H1 (cell line): ENCODE measurements at regions not wholly inside any gene's neighbourhood (a gene's known extent, or its start where the extent isn't known, plus 50 kb on each side); places are given as distances from the start of the nearest gene placed in this dataset.

Source experiments
- CTCF ChIA-PET: fragments of 300-600 bp; sonication (Branson Sonifier 250); formaldehyde crosslinking; loops from one replicate; lab custom pipeline; 2021; ENCODE audit not compliant: partially characterized antibody; lab: Charles Lee
- POLR2A ChIA-PET: fragments of 300-600 bp; sonication (Branson Sonifier 250); formaldehyde crosslinking; loops from one replicate; lab custom pipeline; 2021; ENCODE audit warnings: inconsistent platforms; ENCODE audit not compliant: partially characterized antibody; lab: Charles Lee
- DNase-seq, 2 experiments: peaks; one replicate each; pipeline versions ENCODE4 v3.0.0 to v3.0.0-alpha.2; 2010 to 2022; ENCODE audit warnings: low spot score in 2 of 2, low read depth in 1 of 2, mixed read lengths in 1 of 2
- FAIRE-seq: peaks from 2 replicates; lab custom pipeline; 2011; peaks lifted over from hg19 to GRCh38; lab: Jason Lieb, UNC
- H2AFZ ChIP-seq: 2 replicates; pipeline ENCODE4 v1.8.1; 2012; ENCODE audit warnings: low read length, inconsistent platforms
- H2AK5ac ChIP-seq: 2 replicates; pipeline ENCODE4 v1.6.1; 2013; ENCODE audit warnings: low read depth, low read length
- H2BK120ac ChIP-seq: replicated peaks from 2 replicates; pipeline ENCODE3; 2013; ENCODE audit warnings: low read depth, low read length, inconsistent platforms
- H2BK12ac ChIP-seq: 2 replicates; pipeline ENCODE4 v1.6.1; 2013; ENCODE audit warnings: low read depth, low read length
- H2BK15ac ChIP-seq: 2 replicates; pipeline ENCODE4 v1.6.1; 2013; ENCODE audit warnings: low read length
- H2BK20ac ChIP-seq: 2 replicates; pipeline ENCODE4 v1.6.1; 2013; ENCODE audit warnings: low read length
- H2BK5ac ChIP-seq: 2 replicates; pipeline ENCODE4 v1.6.1; 2013; ENCODE audit warnings: low read depth, low read length
- H3K14ac ChIP-seq: 2 replicates; pipeline ENCODE4 v1.6.1; 2013; ENCODE audit warnings: inconsistent platforms; ENCODE audit not compliant: insufficient read length
- H3K18ac ChIP-seq: 2 replicates; pipeline ENCODE4 v1.6.1; 2013; ENCODE audit warnings: low read length; ENCODE audit errors: extremely low read depth
- H3K23ac ChIP-seq: 2 replicates; pipeline ENCODE4 v1.6.1; 2013; ENCODE audit warnings: inconsistent platforms; ENCODE audit not compliant: insufficient read length
- H3K23me2 ChIP-seq: 2 replicates; pipeline ENCODE4 v1.6.1; 2013; ENCODE audit warnings: low read depth, low read length
- H3K27ac ChIP-seq: 2 replicates; pipeline ENCODE4 v1.6.1; 2011; ENCODE audit warnings: low read depth, low read length, inconsistent platforms
- H3K27me3 ChIP-seq, 4 experiments: replicated peaks in 1 of 4; 1 replicate in 1 of 4; 2 replicates in 3 of 4; pipeline versions ENCODE4 v1.6.1 to v1.8.1; 2011 to 2013; ENCODE audit warnings: low read length in 3 of 4, mild to moderate bottlenecking in 3 of 4, inconsistent platforms in 2 of 4, mixed read lengths in 2 of 4, moderate library complexity in 1 of 4; ENCODE audit not compliant: control insufficient read depth in 3 of 4, insufficient read depth in 3 of 4; ENCODE audit errors: extremely low read depth in 1 of 4
- H3K36me3 ChIP-seq, 4 experiments: 2 replicates each; pipeline versions ENCODE4 v1.6.1 to v1.8.1; 2011 to 2013; ENCODE audit warnings: mild to moderate bottlenecking in 4 of 4, low read length in 3 of 4, moderate library complexity in 2 of 4, control low read depth in 1 of 4, inconsistent platforms in 1 of 4; ENCODE audit not compliant: insufficient read depth in 4 of 4, control insufficient read depth in 2 of 4
- H3K4ac ChIP-seq: replicated peaks from 2 replicates; pipeline ENCODE3; 2013; ENCODE audit warnings: low read length, low read depth, mixed read lengths, inconsistent platforms; ENCODE audit not compliant: insufficient read length
- H3K4me1 ChIP-seq, 4 experiments: replicated peaks in 1 of 4; 1 replicate in 1 of 4; 2 replicates in 3 of 4; pipeline versions ENCODE4 v1.6.1 to v1.8.1; 2011 to 2013; ENCODE audit warnings: low read length in 3 of 4, inconsistent platforms in 2 of 4, mixed read lengths in 1 of 4; ENCODE audit not compliant: insufficient read depth in 4 of 4, control insufficient read depth in 3 of 4
- H3K4me2 ChIP-seq, 2 experiments: 2 replicates each; pipeline versions ENCODE4 v1.6.1 to v1.8.1; 2011 to 2013; ENCODE audit warnings: low read depth in 2 of 2, low read length in 2 of 2, control low read depth in 1 of 2, inconsistent platforms in 1 of 2, mild to moderate bottlenecking in 1 of 2; ENCODE audit not compliant: insufficient read depth in 1 of 2
- H3K4me3 ChIP-seq, 4 experiments: fragments of 200-600, 300-600 bp in 1 of 4; sonication (generic), shearing (Covaris generic), sonication (Bioruptor Twin) in 1 of 4; 2 replicates each; pipeline versions ENCODE4 v1.5.1 to v1.8.1; 2011 to 2016; ENCODE audit warnings: low read length in 4 of 4, low read depth in 3 of 4, control low read depth in 2 of 4, inconsistent platforms in 2 of 4, mild to moderate bottlenecking in 2 of 4, mixed read lengths in 1 of 4, moderate library complexity in 1 of 4; ENCODE audit not compliant: insufficient read depth in 2 of 4; ENCODE audit errors: extremely low read depth in 1 of 4
- H3K56ac ChIP-seq: replicated peaks from 2 replicates; pipeline ENCODE3; 2013; ENCODE audit warnings: low read depth, mild to moderate bottlenecking, mixed read lengths, low read length, inconsistent platforms; ENCODE audit not compliant: insufficient read length
- H3K79me1 ChIP-seq: 2 replicates; pipeline ENCODE4 v1.6.1; 2013; ENCODE audit warnings: low read depth, low read length, control low read depth
- H3K79me2 ChIP-seq, 2 experiments: 2 replicates each; pipeline versions ENCODE4 v1.6.1 to v1.8.1; 2012 to 2013; ENCODE audit warnings: low read length in 2 of 2, mild to moderate bottlenecking in 2 of 2, inconsistent platforms in 1 of 2; ENCODE audit not compliant: insufficient read depth in 2 of 2, control insufficient read depth in 1 of 2
- H3K9ac ChIP-seq, 4 experiments: replicated peaks in 1 of 4; 1 replicate in 1 of 4; 2 replicates in 3 of 4; pipeline versions ENCODE4 v1.6.1 to v1.8.1; 2011 to 2013; ENCODE audit warnings: low read depth in 3 of 4, low read length in 3 of 4, control low read depth in 2 of 4, mild to moderate bottlenecking in 2 of 4, moderate library complexity in 2 of 4, inconsistent platforms in 1 of 4; ENCODE audit errors: extremely low read depth in 1 of 4
- H3K9me3 ChIP-seq, 2 experiments: 2 replicates each; pipeline versions ENCODE4 v1.6.1 to v1.8.1; 2012 to 2013; ENCODE audit warnings: mild to moderate bottlenecking in 2 of 2, moderate library complexity in 2 of 2, control low read depth in 1 of 2, inconsistent platforms in 1 of 2, low read depth in 1 of 2, low read length in 1 of 2, mixed read lengths in 1 of 2; ENCODE audit not compliant: insufficient read depth in 2 of 2
- H4K20me1 ChIP-seq, 2 experiments: replicated peaks in 1 of 2; 2 replicates each; pipeline versions ENCODE3 to v1.8.1; 2011 to 2013; ENCODE audit warnings: inconsistent platforms in 2 of 2, low read length in 2 of 2, mild to moderate bottlenecking in 1 of 2; ENCODE audit not compliant: insufficient read depth in 2 of 2, control insufficient read depth in 1 of 2
- H4K5ac ChIP-seq: 2 replicates; pipeline ENCODE4 v1.6.1; 2013; ENCODE audit warnings: low read length, low read depth, mixed read lengths, inconsistent platforms; ENCODE audit not compliant: insufficient read length
- H4K8ac ChIP-seq: 2 replicates; pipeline ENCODE4 v1.8.0; 2013; ENCODE audit warnings: mild to moderate bottlenecking, moderate library complexity, low read length, inconsistent platforms; ENCODE audit not compliant: insufficient read depth; ENCODE audit errors: extremely low read depth
- H4K91ac ChIP-seq: replicated peaks from 2 replicates; pipeline ENCODE3; 2013; ENCODE audit warnings: low read length, mixed read lengths, inconsistent platforms; ENCODE audit not compliant: insufficient read length
- CTBP2 ChIP-seq: IDR thresholded peaks from 2 replicates; pipeline ENCODE4 v1.7.0; 2011; ENCODE audit warnings: borderline replicate concordance, mild to moderate bottlenecking, moderate library complexity, mixed read lengths, low read length; ENCODE audit not compliant: insufficient read depth, insufficient read length
- TAF1 ChIP-seq: IDR thresholded peaks from 2 replicates; pipeline ENCODE4 v1.6.1; 2011; ENCODE audit warnings: mild to moderate bottlenecking, low read depth, low read length
- WGBS, 2 experiments: shearing (Covaris generic) in 1 of 2; methylation state at CpG; one replicate each; pipeline versions ENCODE4 v1.1.6 to v1.1.7; 2013 to 2015; ENCODE audit warnings: low lambda C conversion rate in 2 of 2, mixed read lengths in 2 of 2, inconsistent platforms in 1 of 2, low coverage in 1 of 2, missing lambda C conversion rate in 1 of 2; ENCODE audit not compliant: insufficient replicate concordance in 2 of 2, insufficient coverage in 1 of 2, insufficient read length in 1 of 2; ENCODE audit errors: extremely low coverage in 1 of 2, missing lambda C conversion rate in 1 of 2; 5-methylcytosine and 5-hydroxymethylcytosine counted together

DNA sequence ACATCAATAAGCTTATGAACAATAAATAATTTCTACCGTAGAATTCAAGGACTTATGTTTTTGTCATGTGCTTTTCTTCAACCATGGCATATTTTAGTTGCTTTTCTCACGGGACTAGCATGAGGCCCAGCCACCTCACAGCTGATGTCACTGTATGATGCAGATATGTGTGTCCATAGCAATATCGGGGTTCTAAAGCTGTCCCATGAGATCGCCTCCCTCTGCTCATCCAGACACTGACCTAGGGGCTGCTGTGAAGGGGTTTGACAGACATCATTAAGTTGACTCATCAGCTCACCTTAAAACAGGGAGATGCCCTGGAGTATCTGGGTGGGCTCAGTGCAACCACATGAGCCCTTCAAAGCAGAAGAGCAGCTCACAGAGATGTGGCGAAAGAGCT lies 210.3 kb upstream of the AJAP1 start:
- Histone ChIP-seq H3K9me3 (peaks cover 4 to 5% of the 10 kb centered on the region in 2 experiments; a peak in 1 of 4 replicates), H2BK15ac (no peak overlapping the region), H3K18ac (no peak overlapping the region), H3K79me2 (no peaks in the 10 kb centered on the region), H2AFZ (no peak overlapping the region), H3K27me3 (no peaks in the 10 kb centered on the region), H3K4me3 (no peak overlapping the region), H3K4me1 (peaks cover 0 to 7% (median 2%) of the 10 kb centered on the region in 4 experiments; a peak in 4 of 7 replicates), H3K79me1 (no peaks in the 10 kb centered on the region), H2BK20ac (no peak overlapping the region), H2BK5ac (no peak overlapping the region), H3K36me3 (no peaks in the 10 kb centered on the region; a peak in 1 of 8 replicates), H2BK12ac (no peak overlapping the region), H4K20me1 (no peaks in the 10 kb centered on the region), H4K91ac (no peak overlapping the region), H3K56ac (no peak overlapping the region), H3K14ac (no peak overlapping the region), H3K4me2 (no peak overlapping the region), H3K9ac (no peak overlapping the region), H4K5ac (no peak overlapping the region), H2AK5ac (no peak overlapping the region), H3K27ac (no peak overlapping the region), H4K8ac (no peak overlapping the region), H3K4ac (no peak overlapping the region), H2BK120ac (no peak overlapping the region), H3K23me2 (no peaks in the 10 kb centered on the region), H3K23ac (no peak overlapping the region)
- FAIRE-seq, result no peak
- CTCF ChIA-PET, result no interaction called here
- WGBS, 2 experiments, result 77% methylated on average over 5 of the region's 5 CpGs; no CpG with 5 or more reads in 1 of the 2 experiments
- POLR2A ChIA-PET, result no interaction called here
- no peak for TF ChIP-seq TAF1
- TF ChIP-seq CTBP2, result no peak
- DNase-seq, result no peak
